DMS153 treated with DMSO at 0.1 percent for 48 hours (cell line): ENCODE measurements at regions not wholly inside any gene's neighbourhood (a gene's known extent, or its start where the extent isn't known, plus 50 kb on each side); places are given as distances from the start of the nearest gene placed in this dataset.

Experiments
- DNase-seq: peaks from one replicate; lab custom pipeline; 2025; ENCODE audit not compliant: unreplicated experiment; lab: John Stamatoyannopoulos, UW

GRCh38 chr7:35355199-35355598, 101.3 kb upstream of the TBX20 start:
- DNase-seq: no peak

DNA sequence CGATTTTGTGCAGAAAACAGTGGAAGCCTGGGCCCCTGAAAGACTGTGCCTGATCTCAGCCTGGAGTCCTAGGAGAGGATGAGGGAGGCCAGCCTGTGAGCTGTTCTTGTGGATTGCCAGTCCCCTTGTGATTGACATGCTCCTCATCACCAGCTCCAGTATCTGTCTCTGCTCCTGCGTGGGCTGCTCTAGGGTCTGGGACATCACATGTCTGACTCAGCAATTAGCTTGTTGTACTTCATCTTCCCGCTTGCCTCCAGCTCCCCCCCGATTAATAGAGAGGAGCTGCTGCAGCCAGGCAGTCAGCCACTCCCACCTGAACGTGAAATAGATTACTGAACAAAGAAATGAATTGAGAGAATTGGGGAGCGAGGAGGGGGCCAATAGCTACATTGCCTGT, 99.6 kb upstream of the TBX20 start:
- DNase-seq: no peak

DNA sequence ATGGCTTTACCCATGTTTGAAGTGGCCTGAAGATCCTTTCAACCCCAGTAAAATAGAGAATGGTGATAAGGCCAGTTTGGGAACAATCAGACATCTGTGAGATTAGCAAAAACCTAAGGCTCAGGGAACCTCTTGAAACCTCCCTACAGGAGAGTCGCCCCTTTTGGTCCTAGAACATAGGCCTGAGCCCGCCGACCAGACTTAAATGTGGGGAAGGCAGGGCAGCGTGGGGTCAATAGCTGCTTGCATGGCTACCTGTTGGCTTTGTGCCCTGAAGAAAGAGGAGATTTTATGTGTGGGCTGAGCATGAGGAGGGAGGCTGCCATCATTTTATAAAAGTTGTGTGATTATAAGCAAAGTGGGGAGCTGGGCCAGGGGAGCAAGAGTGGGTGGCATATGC, 97.6 kb upstream of the TBX20 start:
- no peak for DNase-seq

DNA sequence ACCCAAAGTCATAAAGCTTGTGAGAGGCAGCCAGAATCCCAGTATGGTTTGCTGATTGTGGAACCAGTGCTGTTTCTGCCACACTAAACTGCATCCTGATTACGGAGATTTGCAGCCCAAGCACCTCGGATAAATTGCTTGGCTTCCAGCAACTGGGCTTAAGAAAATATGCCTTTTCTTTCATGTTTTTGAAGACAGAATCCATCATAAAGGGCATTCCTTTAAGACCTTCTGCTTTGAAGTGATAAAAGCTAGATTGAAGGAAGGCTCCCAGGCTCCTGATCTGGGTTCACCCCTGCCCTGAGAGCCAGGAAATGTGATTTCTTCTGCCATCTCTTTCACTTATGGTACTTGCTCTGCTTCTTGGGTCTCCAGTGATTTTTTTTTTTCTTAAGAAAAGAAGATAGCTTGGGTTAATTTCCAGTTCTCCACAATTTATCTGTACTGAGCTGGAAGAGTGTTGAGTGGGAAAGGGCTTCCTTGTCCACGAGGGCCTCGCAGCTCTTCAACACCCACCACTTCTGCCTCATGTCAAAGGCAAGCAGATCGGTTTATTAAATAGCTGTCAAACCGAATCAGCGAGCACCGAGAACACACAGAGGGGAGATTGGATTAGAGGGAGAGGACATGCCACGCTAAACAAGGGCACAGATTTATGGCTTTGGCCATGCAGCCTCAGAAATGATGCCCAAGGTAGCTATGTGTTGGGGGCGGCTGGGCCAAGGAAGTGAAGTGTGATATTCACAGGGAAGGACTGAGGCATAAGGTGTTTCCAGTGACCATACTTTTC, 94.9 kb upstream of the TBX20 start:
- DNase-seq: no peak

DNA sequence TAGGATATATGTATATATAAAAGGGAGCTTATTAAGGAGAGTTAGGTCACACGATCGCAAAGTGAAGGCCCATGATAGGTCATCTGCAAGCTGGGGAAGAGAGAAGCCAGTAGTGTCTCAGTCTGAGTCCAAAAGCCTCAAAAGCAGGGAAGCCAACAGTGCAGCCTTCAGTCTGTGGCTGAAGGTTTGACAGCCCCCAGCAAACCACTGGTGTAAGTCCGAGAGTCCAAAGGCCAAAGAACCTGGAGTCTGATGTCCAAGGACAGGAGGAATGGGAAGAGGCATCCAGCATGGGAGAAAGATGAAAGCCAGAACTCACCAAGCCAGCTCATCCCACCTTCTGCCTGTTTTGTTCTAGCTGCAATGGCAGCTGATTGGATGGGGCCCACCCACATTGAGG, 88.9 kb upstream of the TBX20 start:
- no peak for DNase-seq

- no peak for DNase-seq
Measured at GRCh38 chr7:35339811-35340210, 85.9 kb upstream of the TBX20 start.

- DNase-seq: no peak
Measured at GRCh38 chr7:35336444-35336843, 82.5 kb upstream of the TBX20 start.

DNA sequence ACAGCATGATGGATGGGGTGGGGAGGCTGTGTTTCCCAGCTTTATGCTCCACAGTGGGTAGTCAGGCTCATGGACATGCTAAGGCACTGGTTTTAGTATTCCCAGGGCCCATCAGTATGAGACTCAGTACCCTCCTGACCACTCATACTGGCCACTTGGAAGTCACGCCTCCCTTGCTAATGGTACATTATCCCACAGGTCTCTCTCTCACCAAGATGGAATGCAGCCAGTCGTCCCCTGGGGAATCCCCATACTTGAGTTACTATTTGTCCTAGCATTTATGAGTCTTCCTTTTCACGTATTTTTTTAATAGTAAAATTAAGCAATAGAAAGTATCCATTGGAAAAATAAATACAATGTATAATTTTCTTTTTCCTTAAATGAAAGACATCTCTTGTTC, 80.6 kb upstream of the TBX20 start:
- DNase-seq: no peak

GRCh38 chr7:35333265-35333664, 79.4 kb upstream of the TBX20 start:
- DNase-seq: no peak

GRCh38 chr7:35331730-35332678, 78.1 kb upstream of the TBX20 start:
- no peak for DNase-seq

- DNase-seq: no peak
Measured at GRCh38 chr7:35329026-35329425, 75.1 kb upstream of the TBX20 start.

DNA sequence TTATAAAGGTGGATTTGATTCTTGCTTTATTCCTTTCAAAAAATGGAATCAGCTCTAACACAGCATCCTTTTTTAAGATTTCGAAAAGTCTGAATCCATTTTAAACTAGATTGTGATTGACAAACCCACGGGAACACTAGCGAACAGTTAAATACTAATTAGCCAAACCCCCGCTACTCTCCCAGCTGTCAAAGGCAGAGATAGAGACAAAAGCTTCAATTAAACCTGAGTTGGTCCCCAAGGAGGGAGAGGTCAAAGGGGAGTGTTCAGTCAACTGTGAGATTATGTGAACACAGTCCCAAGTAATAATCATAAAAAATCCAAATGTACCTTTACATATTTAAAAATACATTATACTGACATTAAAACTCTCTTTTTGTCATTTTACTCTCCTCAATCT, 65.7 kb upstream of the TBX20 start:
- no peak for DNase-seq

GRCh38 chr7:35316549-35316948, 62.6 kb upstream of the TBX20 start:
- no peak for DNase-seq

DNA sequence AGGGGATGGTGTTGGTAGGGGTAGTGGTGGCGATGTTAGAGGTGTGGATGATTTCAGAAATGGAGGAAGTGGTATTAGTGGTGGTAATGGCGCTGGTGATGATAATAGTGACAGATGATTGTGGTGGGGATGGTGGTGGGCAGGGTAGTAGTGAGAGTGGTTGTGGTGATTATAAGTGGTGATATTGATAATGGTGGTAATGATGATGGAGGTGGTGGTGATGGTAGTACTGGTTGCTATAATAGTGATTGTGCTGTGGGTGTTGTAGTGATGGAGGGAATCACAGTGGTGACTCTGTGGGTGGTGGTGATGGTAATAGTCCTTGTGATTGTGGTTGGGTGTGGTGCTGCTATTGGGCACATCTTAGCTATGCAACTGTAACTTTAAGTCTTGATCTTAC, 61.6 kb upstream of the TBX20 start:
- DNase-seq: no peak

- DNase-seq: no peak
Measured at GRCh38 chr7:35314354-35314753, 60.5 kb upstream of the TBX20 start.

- DNase-seq: no peak
Measured at GRCh38 chr7:35313575-35313974, 59.7 kb upstream of the TBX20 start.
